SK-N-SH treated with all-trans-retinoic acid at 6 μM for 48 hours (cell line): ENCODE measurements at regions not wholly inside any gene's neighbourhood (a gene's known extent, or its start where the extent isn't known, plus 50 kb on each side); places are given as distances from the start of the nearest gene placed in this dataset.
"Not testable (repeated sequence)": the region's sequence is repeated elsewhere in the genome, so short reads cannot be mapped to it uniquely, and the experiment has no call there.

Experiments
- ATAC-seq: fragments of 200-7000 bp; cut with Tn5 transposase; 3 replicates; pipeline ENCODE4 v1.9.1; 2020; ENCODE audit warnings: mild to moderate bottlenecking, moderate library complexity
- ARNTL ChIP-seq: fragments of 450-650 bp; formaldehyde crosslinking; IDR thresholded peaks from 2 replicates; pipeline ENCODE4 v1.5.0; 2020; ENCODE audit warnings: low read depth, mild to moderate bottlenecking, moderate library complexity, borderline replicate concordance
- BACH2 ChIP-seq: fragments of 250-450 bp; sonication (Bioruptor Pico); IDR thresholded peaks from 2 replicates; pipeline ENCODE4 v1.9.0; 2021; ENCODE audit warnings: mild to moderate bottlenecking, borderline replicate concordance
- CREB5 ChIP-seq: fragments of 250-450 bp; sonication (Bioruptor Pico); IDR thresholded peaks from 2 replicates; pipeline ENCODE4 v1.5.1; 2020; ENCODE audit warnings: low read depth, mild to moderate bottlenecking, moderate library complexity
- CSDC2 ChIP-seq: fragments of 250-450 bp; sonication (Bioruptor Pico); IDR thresholded peaks from 2 replicates; pipeline ENCODE4 v1.5.0; 2020; ENCODE audit warnings: mild to moderate bottlenecking, moderate library complexity
- CSRNP3 ChIP-seq: fragments of 250-450 bp; sonication (Bioruptor Pico); IDR thresholded peaks from 2 replicates; pipeline ENCODE4 v1.5.1; 2021; ENCODE audit warnings: mild to moderate bottlenecking, moderate library complexity
- ESRRG ChIP-seq: fragments of 250-450 bp; sonication (Bioruptor Pico); IDR thresholded peaks from 2 replicates; pipeline ENCODE4 v1.6.1; 2021; ENCODE audit warnings: mild to moderate bottlenecking
- ISL1 ChIP-seq: fragments of 250-450 bp; sonication (Bioruptor Pico); IDR thresholded peaks from 2 replicates; pipeline ENCODE4 v2.1.2; 2022; ENCODE audit warnings: mild to moderate bottlenecking, moderate library complexity
- PPARA ChIP-seq: fragments of 250-450 bp; sonication (Bioruptor Pico); IDR thresholded peaks from 2 replicates; pipeline ENCODE4 v1.5.0; 2020; ENCODE audit warnings: mild to moderate bottlenecking, borderline replicate concordance
- RARB ChIP-seq: fragments of 250-450 bp; sonication (Bioruptor Pico); IDR thresholded peaks from 2 replicates; pipeline ENCODE4 v1.8.0; 2021; ENCODE audit warnings: mild to moderate bottlenecking, moderate library complexity
- SNAI2 ChIP-seq: fragments of 250-450 bp; sonication (Bioruptor Pico); IDR thresholded peaks from 2 replicates; pipeline ENCODE4 v1.5.0; 2020; ENCODE audit warnings: mild to moderate bottlenecking, moderate library complexity
- TCF4 ChIP-seq: fragments of 250-450 bp; sonication (Bioruptor Pico); IDR thresholded peaks from 2 replicates; pipeline ENCODE4 v1.8.0; 2021; ENCODE audit warnings: mild to moderate bottlenecking, moderate library complexity, borderline replicate concordance
- TOX ChIP-seq: fragments of 250-450 bp; sonication (Bioruptor Pico); IDR thresholded peaks from 2 replicates; pipeline ENCODE4 v1.8.0; 2021; ENCODE audit warnings: mild to moderate bottlenecking, moderate library complexity, borderline replicate concordance
- TSHZ2 ChIP-seq: fragments of 250-450 bp; sonication (Bioruptor Pico); IDR thresholded peaks from 2 replicates; pipeline ENCODE4 v1.5.0; 2020; ENCODE audit warnings: mild to moderate bottlenecking, moderate library complexity
- ZC3H10 ChIP-seq: fragments of 250-450 bp; sonication (Bioruptor Pico); IDR thresholded peaks from 2 replicates; pipeline ENCODE4 v1.5.1; 2021; ENCODE audit warnings: mild to moderate bottlenecking, moderate library complexity
- ZFP3 ChIP-seq: fragments of 250-450 bp; sonication (Bioruptor Pico); IDR thresholded peaks from 2 replicates; pipeline ENCODE4 v1.5.0; 2020; ENCODE audit warnings: mild to moderate bottlenecking, moderate library complexity
- ZFP30 ChIP-seq: fragments of 450-650 bp; formaldehyde crosslinking; IDR thresholded peaks from 2 replicates; pipeline ENCODE4 v1.5.0; 2022; ENCODE audit warnings: mild to moderate bottlenecking, moderate library complexity
- ZNF565 ChIP-seq: fragments of 450-650 bp; formaldehyde crosslinking; conservative IDR thresholded peaks from 2 replicates; pipeline ENCODE4 v1.5.0; 2020; ENCODE audit warnings: low read depth, mild to moderate bottlenecking, moderate library complexity
- ZNF70 ChIP-seq: fragments of 450-650 bp; formaldehyde crosslinking; IDR thresholded peaks from 2 replicates; pipeline ENCODE4 v1.5.0; 2020; ENCODE audit warnings: mild to moderate bottlenecking, moderate library complexity
- ZNF8 ChIP-seq: fragments of 450-650 bp; formaldehyde crosslinking; IDR thresholded peaks from 2 replicates; pipeline ENCODE4 v1.5.0; 2020; ENCODE audit warnings: mild to moderate bottlenecking, moderate library complexity
- TF ChIP-seq, protein P1 (sequence below): fragments of 250-450 bp; sonication (Bioruptor Pico); IDR thresholded peaks from 2 replicates; pipeline ENCODE4 v1.8.0; 2021; ENCODE audit warnings: low read depth, mild to moderate bottlenecking, moderate library complexity, borderline replicate concordance
- TF ChIP-seq, protein P2 (sequence below): fragments of 250-450 bp; sonication (Bioruptor Pico); IDR thresholded peaks from 2 replicates; pipeline ENCODE4 v1.8.0; 2020; ENCODE audit warnings: mild to moderate bottlenecking, moderate library complexity, borderline replicate concordance

DNA sequence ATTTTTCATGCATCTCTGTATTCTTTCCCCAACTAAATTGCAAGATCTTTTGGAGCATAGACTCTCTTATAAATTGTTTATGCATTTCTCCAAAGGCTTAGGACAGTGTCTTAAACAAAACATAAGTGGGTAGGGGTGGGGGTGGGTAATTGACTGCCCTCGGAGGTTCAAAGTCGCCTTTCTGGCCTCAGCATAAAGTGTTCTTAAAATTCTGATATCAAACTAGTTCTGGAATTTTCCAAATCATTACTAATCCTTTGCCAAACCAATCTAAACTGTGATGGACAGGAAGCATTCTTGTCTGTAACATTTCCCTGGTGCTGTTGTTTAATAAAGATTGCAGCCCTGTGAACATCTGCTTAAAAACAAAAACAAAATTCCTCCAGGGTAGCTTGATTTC, 61.8 kb upstream of the FAT3 start:
- TF ChIP-seq TOX (CRISPR knock-in tag) (no peak), CSDC2 (CRISPR knock-in tag) (no peak), ARNTL (no peak), ZNF70 (CRISPR knock-in tag) (no peak), ZFP30 (CRISPR knock-in tag) (no peak), ZNF565 (no peak), ESRRG (CRISPR knock-in tag) (no peak), ZFP3 (CRISPR knock-in tag) (no peak)
- TF ChIP-seq, protein P1, sequence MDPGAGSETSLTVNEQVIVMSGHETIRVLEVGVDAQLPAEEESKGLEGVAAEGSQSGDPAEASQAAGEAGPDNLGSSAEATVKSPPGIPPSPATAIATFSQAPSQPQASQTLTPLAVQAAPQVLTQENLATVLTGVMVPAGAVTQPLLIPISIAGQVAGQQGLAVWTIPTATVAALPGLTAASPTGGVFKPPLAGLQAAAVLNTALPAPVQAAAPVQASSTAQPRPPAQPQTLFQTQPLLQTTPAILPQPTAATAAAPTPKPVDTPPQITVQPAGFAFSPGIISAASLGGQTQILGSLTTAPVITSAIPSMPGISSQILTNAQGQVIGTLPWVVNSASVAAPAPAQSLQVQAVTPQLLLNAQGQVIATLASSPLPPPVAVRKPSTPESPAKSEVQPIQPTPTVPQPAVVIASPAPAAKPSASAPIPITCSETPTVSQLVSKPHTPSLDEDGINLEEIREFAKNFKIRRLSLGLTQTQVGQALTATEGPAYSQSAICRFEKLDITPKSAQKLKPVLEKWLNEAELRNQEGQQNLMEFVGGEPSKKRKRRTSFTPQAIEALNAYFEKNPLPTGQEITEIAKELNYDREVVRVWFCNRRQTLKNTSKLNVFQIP (CRISPR knock-in tag): no peak
- no peak for ATAC-seq

GRCh38 chr11:92159931-92160330, 64.7 kb upstream of the FAT3 start:
- ATAC-seq: no peak
- TF ChIP-seq PPARA: no peak
- no peak for TF ChIP-seq ESRRG (CRISPR knock-in tag)
- TF ChIP-seq BACH2 (CRISPR knock-in tag): no peak
- no peak for TF ChIP-seq RARB (CRISPR knock-in tag)
- no peak for TF ChIP-seq TOX (CRISPR knock-in tag)
- TF ChIP-seq ZNF70 (CRISPR knock-in tag): no peak
- TF ChIP-seq CSRNP3 (CRISPR knock-in tag): no peak
- no peak for TF ChIP-seq TSHZ2
- no peak for TF ChIP-seq CREB5 (CRISPR knock-in tag)
- no peak for TF ChIP-seq ZNF8
- TF ChIP-seq ZC3H10 (CRISPR knock-in tag): no peak
- TF ChIP-seq, protein P1 (CRISPR knock-in tag): no peak
- no peak for TF ChIP-seq TCF4 (CRISPR knock-in tag)
- TF ChIP-seq ZNF565: no peak
- TF ChIP-seq, protein P2, sequence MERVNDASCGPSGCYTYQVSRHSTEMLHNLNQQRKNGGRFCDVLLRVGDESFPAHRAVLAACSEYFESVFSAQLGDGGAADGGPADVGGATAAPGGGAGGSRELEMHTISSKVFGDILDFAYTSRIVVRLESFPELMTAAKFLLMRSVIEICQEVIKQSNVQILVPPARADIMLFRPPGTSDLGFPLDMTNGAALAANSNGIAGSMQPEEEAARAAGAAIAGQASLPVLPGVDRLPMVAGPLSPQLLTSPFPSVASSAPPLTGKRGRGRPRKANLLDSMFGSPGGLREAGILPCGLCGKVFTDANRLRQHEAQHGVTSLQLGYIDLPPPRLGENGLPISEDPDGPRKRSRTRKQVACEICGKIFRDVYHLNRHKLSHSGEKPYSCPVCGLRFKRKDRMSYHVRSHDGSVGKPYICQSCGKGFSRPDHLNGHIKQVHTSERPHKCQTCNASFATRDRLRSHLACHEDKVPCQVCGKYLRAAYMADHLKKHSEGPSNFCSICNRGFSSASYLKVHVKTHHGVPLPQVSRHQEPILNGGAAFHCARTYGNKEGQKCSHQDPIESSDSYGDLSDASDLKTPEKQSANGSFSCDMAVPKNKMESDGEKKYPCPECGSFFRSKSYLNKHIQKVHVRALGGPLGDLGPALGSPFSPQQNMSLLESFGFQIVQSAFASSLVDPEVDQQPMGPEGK (CRISPR knock-in tag): no peak
- TF ChIP-seq SNAI2 (CRISPR knock-in tag): no peak
- no peak for TF ChIP-seq ZFP30 (CRISPR knock-in tag)
- no peak for TF ChIP-seq ARNTL
- TF ChIP-seq CSDC2 (CRISPR knock-in tag): no peak
- no peak for TF ChIP-seq ISL1 (CRISPR knock-in tag)
- TF ChIP-seq, all 23 proteins: peak for 0

DNA sequence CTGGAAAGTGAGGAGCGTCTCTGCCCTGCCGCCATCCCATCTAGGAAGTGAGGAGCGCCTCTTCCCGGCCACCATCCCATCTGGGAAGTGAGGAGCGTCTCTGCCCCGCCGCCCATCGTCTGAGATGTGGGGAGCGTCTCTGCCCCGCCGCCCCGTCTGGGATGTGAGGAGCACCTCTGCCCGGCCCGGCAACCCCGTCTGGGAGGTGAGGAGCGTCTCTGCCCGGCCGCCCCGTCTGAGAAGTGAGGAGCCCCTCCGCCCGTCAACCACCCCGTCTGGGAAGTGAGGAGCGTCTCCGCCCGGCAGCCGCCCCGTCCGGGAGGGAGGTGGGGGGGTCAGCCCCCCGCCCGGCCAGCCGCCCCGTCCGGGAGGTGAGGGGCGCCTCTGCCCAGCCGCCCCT, 67.2 kb upstream of the FAT3 start:
- not testable (repeated sequence) for ATAC-seq
